HUES64 (cell line): ENCODE measurements at regions not wholly inside any gene's neighbourhood (a gene's known extent, or its start where the extent isn't known, plus 50 kb on each side); places are given as distances from the start of the nearest gene placed in this dataset.
"Not testable (repeated sequence)": the region's sequence is repeated elsewhere in the genome, so short reads cannot be mapped to it uniquely, and the experiment has no call there.

Experiments
- H3K27ac ChIP-seq: 2 replicates; pipeline ENCODE4 v1.7.0; 2013; ENCODE audit warnings: low read depth, low read length, inconsistent platforms
- H3K27me3 ChIP-seq: 2 replicates; pipeline ENCODE4 v1.6.1; 2013; ENCODE audit warnings: mild to moderate bottlenecking, low read length; ENCODE audit not compliant: insufficient read depth
- H3K36me3 ChIP-seq: 2 replicates; pipeline ENCODE4 v1.6.1; 2013; ENCODE audit warnings: mild to moderate bottlenecking, low read length; ENCODE audit not compliant: insufficient read depth
- H3K4me1 ChIP-seq: 2 replicates; pipeline ENCODE4 v1.6.1; 2013; ENCODE audit warnings: mild to moderate bottlenecking, low read length, moderate library complexity; ENCODE audit not compliant: insufficient read depth
- H3K4me3 ChIP-seq: 2 replicates; pipeline ENCODE4 v1.5.1; 2013; ENCODE audit warnings: mild to moderate bottlenecking, low read length, moderate library complexity
- H3K9ac ChIP-seq: 2 replicates; pipeline ENCODE4 v1.6.1; 2013; ENCODE audit warnings: mild to moderate bottlenecking, low read depth, low read length
- H3K9me3 ChIP-seq: 2 replicates; pipeline ENCODE4 v1.6.1; 2013; ENCODE audit warnings: low read depth, low read length; ENCODE audit not compliant: insufficient read depth
- WGBS: fragments of 150-250, 120-280 bp; methylation state at CpG from one replicate; pipeline ENCODE4 v1.1.7; 2013; ENCODE audit warnings: missing lambda C conversion rate; 5-methylcytosine and 5-hydroxymethylcytosine counted together

- WGBS: 64% methylated on average over 6 of the region's 6 CpGs
- Histone ChIP-seq H3K4me1 (peaks cover 7% of the 10 kb centered on the region; the same call in 1 of the 2 replicates), H3K27me3 (peaks cover 25% of the 10 kb centered on the region), H3K9ac (no peak overlapping the region), H3K9me3 (peaks cover 6% of the 10 kb centered on the region; the same call in 1 of the 2 replicates), H3K36me3 (no peaks in the 10 kb centered on the region), H3K27ac (no peak overlapping the region), H3K4me3 (no peak overlapping the region)
Observed at GRCh38 chr6:166860392-166860791, 96.0 kb downstream of the RNASET2 start.

- peaks cover under 1% of the 10 kb centered on the region; the same call in 1 of the 2 replicates for H3K9me3 ChIP-seq
- H3K9ac ChIP-seq: no peak overlapping the region
- no peaks in the 10 kb centered on the region for H3K36me3 ChIP-seq
- no peak overlapping the region for H3K27ac ChIP-seq
- 91% methylated on average over 1 of the region's 1 CpG for WGBS
- H3K27me3 ChIP-seq: no peaks in the 10 kb centered on the region
- no peak overlapping the region for H3K4me3 ChIP-seq
- no peaks in the 10 kb centered on the region for H3K4me1 ChIP-seq
Observed at GRCh38 chr6:166855416-166855815, 100.9 kb downstream of the RNASET2 start.

- Histone ChIP-seq H3K36me3 (no peaks in the 10 kb centered on the region), H3K4me3 (no peak overlapping the region), H3K9me3 (no peaks in the 10 kb centered on the region), H3K9ac (no peak overlapping the region), H3K27me3 (no peaks in the 10 kb centered on the region), H3K27ac (no peak overlapping the region), H3K4me1 (no peaks in the 10 kb centered on the region)
- 93% methylated on average over 25 of the region's 29 CpGs for WGBS
Observed at GRCh38 chr6:166853371-166854325, 102.7 kb downstream of the RNASET2 start.

GRCh38 chr6:166852451-166852975 is 103.8 kb downstream of the RNASET2 start:
- H3K4me3 ChIP-seq: no peak overlapping the region
- no peaks in the 10 kb centered on the region for H3K36me3 ChIP-seq
- no peaks in the 10 kb centered on the region for H3K4me1 ChIP-seq
- H3K27ac ChIP-seq: no peak overlapping the region
- no peaks in the 10 kb centered on the region for H3K27me3 ChIP-seq
- WGBS: 88% methylated on average over 18 of the region's 18 CpGs
- no peaks in the 10 kb centered on the region for H3K9me3 ChIP-seq
- no peak overlapping the region for H3K9ac ChIP-seq

- no peaks in the 10 kb centered on the region for H3K9me3 ChIP-seq
- H3K27ac ChIP-seq: no peak overlapping the region
- no peaks in the 10 kb centered on the region for H3K4me1 ChIP-seq
- no peaks in the 10 kb centered on the region for H3K36me3 ChIP-seq
- WGBS: 91% methylated on average over 6 of the region's 6 CpGs
- H3K27me3 ChIP-seq: no peaks in the 10 kb centered on the region
- H3K4me3 ChIP-seq: no peak overlapping the region
- no peak overlapping the region for H3K9ac ChIP-seq
Observed at GRCh38 chr6:166851911-166852310, 104.4 kb downstream of the RNASET2 start.

GRCh38 chr6:166851426-166851825 is 104.9 kb downstream of the RNASET2 start:
- H3K9me3 ChIP-seq: no peaks in the 10 kb centered on the region
- H3K36me3 ChIP-seq: no peaks in the 10 kb centered on the region
- no peak overlapping the region for H3K9ac ChIP-seq
- H3K4me3 ChIP-seq: no peak overlapping the region
- 94% methylated on average over 11 of the region's 11 CpGs for WGBS
- no peak overlapping the region for H3K27ac ChIP-seq
- H3K4me1 ChIP-seq: no peaks in the 10 kb centered on the region
- no peaks in the 10 kb centered on the region for H3K27me3 ChIP-seq

GRCh38 chr6:166850677-166851076 is 105.7 kb downstream of the RNASET2 start:
- Histone ChIP-seq H3K27me3 (no peaks in the 10 kb centered on the region), H3K4me3 (no peak overlapping the region), H3K27ac (no peak overlapping the region), H3K9ac (no peak overlapping the region), H3K36me3 (no peaks in the 10 kb centered on the region), H3K4me1 (no peaks in the 10 kb centered on the region), H3K9me3 (no peaks in the 10 kb centered on the region)
- WGBS: 69% methylated on average over 6 of the region's 6 CpGs

GRCh38 chr6:166849749-166850183 is 106.6 kb downstream of the RNASET2 start:
- no peak overlapping the region for H3K9ac ChIP-seq
- 93% methylated on average over 15 of the region's 15 CpGs for WGBS
- H3K4me3 ChIP-seq: no peak overlapping the region
- no peak overlapping the region for H3K27ac ChIP-seq
- H3K9me3 ChIP-seq: no peaks in the 10 kb centered on the region
- H3K4me1 ChIP-seq: no peaks in the 10 kb centered on the region
- H3K27me3 ChIP-seq: no peaks in the 10 kb centered on the region
- H3K36me3 ChIP-seq: no peaks in the 10 kb centered on the region

- H3K9me3 ChIP-seq: no peaks in the 10 kb centered on the region
- no peak overlapping the region for H3K9ac ChIP-seq
- 97% methylated on average over 20 of the region's 20 CpGs for WGBS
- H3K27ac ChIP-seq: no peak overlapping the region
- no peak overlapping the region for H3K4me3 ChIP-seq
- no peaks in the 10 kb centered on the region for H3K27me3 ChIP-seq
- no peaks in the 10 kb centered on the region for H3K36me3 ChIP-seq
- H3K4me1 ChIP-seq: no peaks in the 10 kb centered on the region
Observed at GRCh38 chr6:166848979-166849748, 107.2 kb downstream of the RNASET2 start.

GRCh38 chr6:166846446-166847142 is 109.8 kb downstream of the RNASET2 start:
- H3K27me3 ChIP-seq, H3K27ac ChIP-seq, H3K9me3 ChIP-seq, H3K4me3 ChIP-seq, H3K4me1 ChIP-seq, H3K9ac ChIP-seq, H3K36me3 ChIP-seq: not testable (repeated sequence)
- 100% methylated on average over 2 of the region's 3 CpGs for WGBS
